GM18909 (cell line): ENCODE measurements at regions not wholly inside any gene's neighbourhood (a gene's known extent, or its start where the extent isn't known, plus 50 kb on each side); places are given as distances from the start of the nearest gene placed in this dataset.

Source experiments
- ATAC-seq: cut with Tn5 transposase; IDR thresholded peaks from one replicate; pipeline ENCODE4 v1.9.1; 2021; ENCODE audit warnings: mild to moderate bottlenecking; ENCODE audit not compliant: unreplicated experiment, poor library complexity

GRCh38 chr3:144189044-144189443 lies 217.4 kb downstream of the DIPK2A start:
- no peak for ATAC-seq

GRCh38 chr3:144197116-144197515 lies 225.5 kb downstream of the DIPK2A start:
- no peak for ATAC-seq

DNA sequence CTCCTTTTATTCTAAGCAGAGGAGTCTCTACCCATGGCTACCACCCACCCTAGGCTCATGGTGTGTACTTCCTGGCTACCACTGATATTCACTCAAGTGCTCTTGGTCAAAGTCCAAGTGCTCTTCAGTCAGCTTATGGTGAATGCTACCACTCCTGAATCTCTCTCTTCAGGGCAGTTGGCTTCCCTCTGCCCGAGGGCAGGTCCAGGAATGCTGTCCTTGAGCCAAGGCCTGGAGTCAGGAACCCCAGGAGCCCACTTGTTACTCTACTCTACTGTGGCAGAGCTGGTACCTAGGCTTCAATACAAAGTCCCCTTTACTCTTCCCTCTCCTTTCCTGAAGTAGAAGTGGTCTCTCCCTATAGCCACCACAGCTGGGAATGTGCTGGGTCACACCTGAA lies 226.0 kb downstream of the DIPK2A start:
- ATAC-seq, result no peak

GRCh38 chr3:144200004-144200403 lies 228.4 kb downstream of the DIPK2A start:
- no peak for ATAC-seq

- ATAC-seq, result no peak
These were observed 228.8 kb downstream of the DIPK2A start for GRCh38 chr3:144200466-144200865.

DNA sequence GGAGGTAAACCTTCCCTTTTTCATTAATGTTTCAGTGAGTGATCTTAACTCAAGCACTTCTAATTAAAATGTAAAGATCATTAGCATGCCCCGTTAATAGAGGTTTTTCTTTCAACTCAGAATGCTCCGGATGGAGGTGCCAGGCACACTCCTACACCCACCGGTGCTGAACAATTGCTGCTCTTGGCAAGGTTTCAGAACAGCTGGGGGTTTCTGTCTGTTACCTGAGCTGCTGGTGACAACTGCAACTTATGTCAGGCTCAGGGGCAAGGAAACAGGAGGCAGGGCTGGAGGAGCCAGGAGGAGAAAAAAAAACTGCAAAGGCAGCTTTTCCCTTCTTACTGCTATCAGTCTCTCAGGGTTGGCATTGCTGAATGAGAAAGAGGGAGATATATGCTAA lies 250.1 kb downstream of the DIPK2A start:
- no peak for ATAC-seq

DNA sequence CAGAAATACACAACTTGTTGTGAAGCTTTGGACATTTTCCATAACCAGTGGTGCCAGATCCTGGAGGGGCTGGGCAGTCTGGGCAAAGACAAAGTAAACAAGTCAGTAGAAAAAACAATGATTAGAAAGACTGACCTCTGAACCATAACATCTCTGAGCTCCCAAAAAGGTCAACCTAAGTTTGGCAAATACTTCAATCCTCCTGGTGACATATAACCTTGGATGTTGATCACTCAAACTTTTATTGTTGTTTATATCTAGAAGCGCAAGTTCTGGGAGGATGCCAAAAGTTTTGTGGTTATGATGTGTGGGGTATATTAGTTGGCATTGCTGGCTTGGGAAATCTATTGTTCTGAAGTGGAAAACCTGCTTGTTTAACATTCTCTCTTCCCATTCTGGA lies 257.7 kb downstream of the DIPK2A start:
- ATAC-seq, result no peak

- ATAC-seq, result no peak
These were observed 258.3 kb downstream of the DIPK2A start for GRCh38 chr3:144229953-144230352.

DNA sequence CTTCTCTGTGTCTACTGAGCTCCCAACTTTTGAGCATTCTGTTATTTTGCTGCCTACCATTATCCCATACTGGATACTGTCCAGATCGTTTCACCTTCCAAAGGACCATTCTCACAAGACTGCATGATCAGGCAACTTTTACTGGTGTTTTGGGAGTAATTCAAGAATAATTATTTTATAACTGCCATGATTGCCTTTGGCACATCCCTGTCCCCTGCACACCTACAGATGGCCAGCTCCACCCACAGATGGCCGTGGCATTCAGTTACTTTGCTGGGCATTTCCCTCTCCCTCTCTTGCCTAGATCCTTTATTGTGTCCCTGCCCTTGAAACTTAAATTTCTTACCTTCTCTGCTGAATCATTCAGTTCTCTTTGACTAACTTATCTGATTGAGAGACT lies 263.9 kb downstream of the DIPK2A start:
- ATAC-seq, result no peak

GRCh38 chr3:144237351-144237750 lies 265.7 kb downstream of the DIPK2A start:
- no peak for ATAC-seq

- ATAC-seq, result no peak
These were observed 269.8 kb downstream of the DIPK2A start for GRCh38 chr3:144241404-144241803.

- ATAC-seq, result no peak
These were observed 271.1 kb downstream of the DIPK2A start for GRCh38 chr3:144242747-144243146.

DNA sequence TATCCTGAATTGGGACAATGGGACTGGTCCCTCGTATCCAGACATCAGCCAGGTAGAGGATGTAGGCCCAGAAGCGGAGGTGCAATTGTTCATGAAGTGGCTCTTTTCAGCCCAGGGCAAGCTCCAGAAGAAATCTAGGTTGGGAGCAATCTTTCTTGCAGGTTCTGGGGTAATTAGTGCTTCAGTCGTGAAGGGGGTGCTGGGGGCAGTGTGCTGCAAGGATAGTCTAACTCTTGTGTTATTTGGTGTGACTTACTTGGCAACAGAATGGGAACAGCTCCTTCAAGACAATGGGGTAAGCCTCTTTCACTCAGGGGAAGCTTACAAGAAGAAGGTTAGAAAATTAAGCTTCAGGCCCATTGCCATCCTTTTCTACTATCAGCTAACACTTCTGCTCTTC lies 273.0 kb downstream of the DIPK2A start:
- ATAC-seq, result no peak

GRCh38 chr3:144252896-144253295 lies 281.3 kb downstream of the DIPK2A start:
- ATAC-seq, result no peak

- ATAC-seq, result no peak
These were observed 285.8 kb downstream of the DIPK2A start for GRCh38 chr3:144257381-144257780.

- ATAC-seq, result no peak
These were observed 287.6 kb downstream of the DIPK2A start for GRCh38 chr3:144259267-144259666.

DNA sequence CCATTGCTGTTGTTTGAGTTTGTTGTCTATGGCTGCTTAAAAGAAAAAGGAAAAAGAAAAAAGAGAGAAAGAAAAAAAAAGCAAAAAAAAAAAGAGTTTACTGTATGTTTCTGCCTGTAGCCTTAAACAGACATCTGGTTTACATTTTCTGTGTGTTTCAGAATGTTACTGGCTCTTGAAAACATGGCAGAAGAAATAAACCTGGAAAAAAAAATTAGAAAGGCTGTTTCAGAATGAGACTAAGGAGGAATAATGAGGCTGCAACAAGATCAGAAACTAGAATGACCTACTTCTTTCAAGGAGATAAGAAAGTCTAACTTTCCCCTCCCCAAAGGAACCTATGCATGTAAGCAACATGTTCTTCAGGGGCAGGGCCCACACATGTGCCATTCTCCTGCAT lies 292.1 kb downstream of the DIPK2A start:
- ATAC-seq, result no peak

- no peak for ATAC-seq
These were observed 292.7 kb downstream of the DIPK2A start for GRCh38 chr3:144264350-144264749.

DNA sequence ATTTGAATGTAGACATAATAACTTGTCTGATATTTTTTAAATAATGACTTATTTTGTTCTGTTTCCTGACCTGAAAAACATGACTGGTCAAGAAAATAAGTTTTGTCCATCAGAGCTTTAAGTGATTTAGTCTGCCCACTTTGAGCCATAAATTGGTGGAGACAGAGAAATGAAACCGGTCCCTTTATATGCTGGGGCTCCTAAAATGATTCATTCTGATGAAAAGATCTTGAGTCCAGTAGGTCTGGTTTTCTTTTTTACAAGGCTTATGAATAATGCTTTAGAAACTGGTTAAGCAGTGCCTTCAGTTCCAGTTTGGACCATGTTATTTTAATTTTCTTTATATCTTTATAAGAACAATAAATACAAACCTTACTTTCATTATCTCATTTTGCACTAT lies 293.2 kb downstream of the DIPK2A start:
- ATAC-seq, result no peak

GRCh38 chr3:144265542-144266100 lies 294.0 kb downstream of the DIPK2A start:
- no peak for ATAC-seq

- ATAC-seq, result no peak
These were observed 298.5 kb downstream of the DIPK2A start for GRCh38 chr3:144270100-144270499.

- no peak for ATAC-seq
These were observed 301.1 kb downstream of the DIPK2A start for GRCh38 chr3:144272680-144273079.

DNA sequence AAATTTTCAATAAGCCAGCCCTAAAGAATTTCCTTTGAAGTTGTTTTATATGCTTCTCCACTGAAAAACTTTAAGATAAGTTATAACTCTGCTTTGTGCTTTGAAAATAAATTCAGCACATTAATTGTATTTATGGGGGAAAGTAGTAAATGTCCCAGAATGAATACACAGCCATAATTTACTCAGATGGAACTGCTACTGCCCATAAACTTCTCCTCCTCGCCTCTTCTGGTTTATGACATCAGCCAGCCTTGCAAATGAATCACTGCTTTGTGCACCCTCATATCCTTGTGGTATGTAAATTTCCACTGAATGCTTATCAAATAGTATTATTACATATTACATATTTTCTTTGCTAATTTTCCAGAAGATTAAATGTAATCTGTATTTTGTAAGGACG lies 302.0 kb downstream of the DIPK2A start:
- ATAC-seq, result no peak
